ENCODE measurements at regions not wholly inside any gene's neighbourhood (a gene's known extent, or its start where the extent isn't known, plus 50 kb on each side); places are given as distances from the start of the nearest gene placed in this dataset.

DNA sequence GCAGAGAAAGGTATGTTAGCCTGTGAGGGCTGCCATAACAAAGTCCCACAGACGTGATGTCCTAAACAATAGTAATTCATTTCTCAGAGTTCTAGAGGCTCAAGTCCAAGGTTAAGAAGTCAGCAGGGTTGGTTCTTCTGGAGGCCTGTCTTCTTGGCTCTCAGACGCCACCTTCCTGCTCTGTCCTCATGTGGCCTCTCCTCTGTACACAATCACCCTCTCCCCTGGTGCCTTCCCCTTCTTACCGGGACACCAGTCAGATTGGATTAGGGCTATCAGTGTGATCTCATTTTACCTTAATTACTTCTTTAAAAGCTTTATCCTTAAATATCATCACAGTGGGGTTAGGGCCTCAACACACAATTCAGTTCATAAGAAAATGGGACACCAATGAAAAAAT is 860.5 kb downstream of the RNF144A start:
- DNase-seq, result no peak

DNA sequence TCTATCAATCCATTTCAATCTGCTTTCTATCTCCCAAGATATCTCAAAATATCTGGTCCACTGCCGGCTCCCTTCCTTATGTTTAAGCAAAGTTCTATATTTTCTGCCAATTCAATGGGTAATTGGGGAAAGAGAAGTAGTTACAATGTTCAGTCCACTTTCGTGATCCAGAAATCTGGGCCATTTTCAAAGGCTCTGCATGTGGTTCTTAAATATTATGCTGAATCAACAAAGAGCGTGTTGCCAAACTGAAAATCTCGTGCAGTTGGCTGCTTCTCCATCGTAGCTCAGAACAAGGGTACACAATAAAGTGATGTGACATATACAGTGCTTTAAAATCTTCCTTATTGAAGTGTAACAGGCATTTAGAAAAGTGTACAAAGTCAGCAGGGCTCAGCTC is 863.1 kb downstream of the RNF144A start:
- no peak for DNase-seq

DNA sequence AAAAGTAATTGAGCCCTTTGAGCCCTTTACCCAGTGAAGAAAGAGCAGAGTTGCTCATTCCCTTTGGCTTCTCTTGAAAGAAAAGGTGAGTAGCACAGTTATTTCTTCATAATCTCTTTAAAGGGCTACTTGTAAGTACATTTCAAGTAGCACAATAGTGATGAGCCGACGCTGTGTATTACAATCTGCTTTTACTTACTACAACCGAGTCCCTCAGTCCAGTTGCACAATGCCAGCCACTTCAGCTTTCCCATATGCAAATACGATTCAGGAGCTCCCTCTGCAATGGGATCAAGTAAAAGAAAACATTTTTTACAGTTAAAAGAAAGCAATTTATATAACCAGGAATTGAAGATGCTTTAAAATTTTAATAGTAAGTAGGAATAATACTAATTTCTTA is 868.5 kb downstream of the RNF144A start:
- no peak for DNase-seq

DNA sequence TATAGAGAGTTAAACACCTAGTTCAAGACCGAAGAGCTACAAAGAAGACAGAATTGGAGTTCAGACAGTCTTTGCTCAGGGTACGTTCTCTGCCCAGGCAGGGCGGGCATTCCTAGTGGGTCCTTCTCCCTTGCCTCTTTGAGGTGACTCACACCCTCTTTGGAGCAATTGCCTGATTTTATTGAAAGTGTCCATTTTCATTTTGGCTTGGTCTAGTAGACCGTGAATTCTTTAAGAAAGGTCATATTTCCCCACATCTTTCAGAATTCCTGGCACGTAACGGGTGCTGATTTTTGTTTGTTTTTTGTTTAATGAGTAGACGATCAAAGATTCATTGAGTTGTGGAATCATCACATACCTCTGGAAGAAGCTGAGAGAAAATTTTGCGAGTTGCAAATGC is 871.5 kb downstream of the RNF144A start:
- DNase-seq, result peak; percentile 87

DNA sequence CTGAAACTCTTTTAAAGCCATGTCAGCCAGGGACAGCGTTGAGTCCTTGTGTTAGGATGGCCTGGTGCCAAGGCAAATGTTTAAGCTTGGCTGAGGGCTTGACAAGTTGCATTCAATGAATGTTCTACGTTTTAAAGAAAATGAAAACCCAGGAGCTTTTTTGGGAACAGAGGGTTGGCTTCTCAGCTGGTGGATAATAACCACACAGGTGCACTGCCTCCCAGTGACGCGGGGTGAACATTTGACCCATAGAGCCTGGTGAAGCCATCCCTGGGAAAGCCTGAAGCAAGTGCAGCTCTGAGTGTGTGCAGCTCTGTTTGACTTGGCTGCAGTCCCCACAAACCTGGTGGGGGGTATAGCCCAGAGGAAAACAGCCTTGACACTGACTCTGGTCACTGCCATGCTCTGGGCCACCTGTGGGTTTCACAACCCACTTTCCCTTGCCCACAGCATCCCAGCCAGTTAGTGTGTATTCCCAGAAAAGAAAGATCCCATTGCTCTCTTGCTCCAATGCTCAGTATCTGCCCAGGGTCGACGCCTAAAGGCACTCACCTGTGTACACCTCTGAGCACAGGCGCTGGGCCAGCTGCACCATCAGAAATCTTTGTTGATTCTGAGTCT is 874.9 kb downstream of the RNF144A start:
- DNase-seq, result no peak

DNA sequence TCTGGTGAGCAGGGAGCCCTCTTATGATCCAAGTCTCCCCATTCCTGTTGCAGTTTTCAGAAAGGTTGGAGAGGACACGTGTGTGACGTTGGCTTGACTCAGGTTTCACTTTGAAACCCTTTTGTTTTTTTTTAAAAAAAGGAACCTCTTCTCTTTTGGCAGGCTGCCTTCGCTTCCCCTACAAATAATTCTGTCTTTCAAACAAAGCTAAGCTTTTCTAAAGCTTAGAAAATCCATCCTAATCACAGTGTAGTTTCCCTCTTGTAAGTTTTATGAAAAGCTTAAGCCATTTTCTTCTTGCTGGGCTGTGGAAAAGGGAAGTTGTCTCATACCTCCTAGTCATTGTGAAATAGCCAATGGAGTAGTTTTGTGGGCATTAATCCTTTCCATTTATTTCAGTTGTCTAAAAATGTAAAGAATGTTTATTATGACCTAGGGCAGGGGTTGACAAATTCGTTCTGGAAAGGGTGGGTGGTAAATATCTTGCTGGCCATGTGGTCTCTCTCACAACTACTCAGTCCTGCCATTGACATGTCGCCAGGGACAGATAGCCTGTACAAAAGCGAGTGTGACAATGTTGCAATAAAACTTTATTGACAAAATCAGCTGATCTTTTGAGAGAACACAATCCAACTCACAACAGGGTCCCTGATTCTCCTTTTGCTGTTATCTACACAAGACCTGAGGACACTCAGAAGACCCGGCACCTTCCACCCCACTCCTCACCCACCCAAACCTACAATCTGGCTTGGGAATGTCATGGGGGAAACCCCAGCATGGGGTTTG is 878.8 kb downstream of the RNF144A start:
- no peak for DNase-seq

DNA sequence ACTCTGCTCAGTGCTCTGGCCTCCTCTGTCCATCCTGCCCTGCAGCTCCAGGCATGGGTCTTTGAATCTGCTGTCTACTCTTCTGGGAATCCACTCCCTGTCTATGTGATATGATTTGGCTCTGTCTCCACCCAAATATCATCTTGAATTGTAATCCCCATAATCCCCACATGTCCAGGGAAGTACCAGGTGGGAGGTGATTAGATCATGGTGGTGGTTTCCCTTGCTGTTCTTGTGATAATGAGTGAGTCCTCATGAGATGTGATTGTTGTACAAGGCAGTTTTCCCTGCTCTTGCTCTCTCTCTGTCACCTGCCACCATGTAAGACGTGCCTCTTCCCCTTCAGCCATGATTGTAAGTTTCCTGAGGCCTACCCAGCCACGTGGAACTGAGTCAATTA is 881.8 kb upstream of the ID2 start:
- no peak for DNase-seq

DNA sequence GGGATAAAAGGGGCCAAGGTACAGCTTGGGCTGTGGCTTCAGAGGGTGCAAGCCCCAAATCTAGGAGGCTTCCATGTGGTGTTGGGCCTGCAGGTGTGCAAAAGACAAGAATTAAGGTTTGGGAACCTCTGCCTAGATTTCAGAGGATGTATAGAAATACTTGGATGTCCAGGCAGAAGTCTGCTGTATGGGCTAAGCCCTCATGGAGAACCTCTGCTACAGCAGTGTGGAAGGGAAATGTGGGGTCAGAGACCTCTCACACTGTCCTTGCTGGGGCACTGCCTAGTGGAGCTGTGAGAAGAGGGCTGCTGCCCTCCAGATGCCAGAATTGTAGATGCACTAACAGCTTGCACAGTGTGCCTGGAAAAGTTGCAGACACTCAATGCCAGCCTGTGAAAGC is 880.6 kb upstream of the ID2 start:
- DNase-seq, result no peak

DNA sequence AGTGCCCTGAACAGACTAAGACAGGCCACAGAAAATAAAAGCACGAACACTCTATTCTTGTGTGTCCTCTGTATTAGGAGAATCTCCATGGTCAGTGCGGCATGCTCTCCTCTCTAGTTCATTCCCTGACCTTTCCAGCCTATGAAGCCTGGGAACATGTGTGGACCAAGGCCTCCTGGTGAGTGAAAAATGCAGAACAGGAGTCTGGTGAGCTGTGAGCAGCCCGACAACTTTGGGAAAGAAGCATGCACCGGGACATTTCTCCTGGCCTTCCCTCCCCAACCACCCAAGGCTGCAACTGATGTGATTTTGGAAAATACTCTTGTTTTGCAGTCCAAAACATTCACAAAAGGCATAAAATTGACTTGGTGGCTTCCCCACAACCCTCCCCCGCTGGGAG is 878.3 kb upstream of the ID2 start:
- no peak for DNase-seq

DNA sequence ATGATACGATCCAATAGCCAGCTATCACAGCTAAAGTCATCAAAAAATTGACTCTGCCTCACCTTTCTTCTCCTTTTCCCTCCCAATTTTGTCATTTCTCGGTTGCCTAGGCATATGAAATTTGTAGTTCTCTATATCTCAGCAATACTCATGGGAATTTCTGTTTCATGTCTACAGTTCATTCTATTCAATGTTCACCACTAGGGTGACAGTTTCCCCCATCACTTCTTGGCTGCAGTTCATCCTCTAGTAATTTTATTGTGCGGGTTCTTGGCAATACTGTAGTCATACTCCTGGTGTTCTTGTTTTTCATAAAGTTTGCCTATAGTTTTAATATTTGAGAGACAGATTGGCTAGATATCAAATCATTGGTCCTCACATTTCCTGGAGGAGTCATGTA is 872.2 kb upstream of the ID2 start:
- DNase-seq, result no peak

DNA sequence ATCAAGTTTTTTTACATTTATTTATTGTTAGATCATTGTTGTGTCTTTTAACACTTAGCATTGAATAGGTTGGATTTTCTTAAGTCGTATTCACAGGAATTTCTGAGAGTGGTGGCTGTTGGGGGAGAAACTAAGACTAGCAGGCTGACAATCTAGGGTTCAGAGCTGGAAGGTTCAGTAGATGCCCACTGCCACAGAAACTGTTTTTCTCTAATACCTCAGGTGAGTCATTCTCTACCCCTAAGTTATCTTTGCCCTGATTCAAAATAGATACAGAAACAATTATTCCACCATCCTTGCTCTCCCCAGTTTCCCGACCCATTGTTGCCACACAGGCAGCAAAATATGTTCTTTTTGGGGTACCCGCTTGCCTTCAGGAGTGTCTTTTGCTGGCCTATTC is 870.8 kb upstream of the ID2 start:
- no peak for DNase-seq

DNA sequence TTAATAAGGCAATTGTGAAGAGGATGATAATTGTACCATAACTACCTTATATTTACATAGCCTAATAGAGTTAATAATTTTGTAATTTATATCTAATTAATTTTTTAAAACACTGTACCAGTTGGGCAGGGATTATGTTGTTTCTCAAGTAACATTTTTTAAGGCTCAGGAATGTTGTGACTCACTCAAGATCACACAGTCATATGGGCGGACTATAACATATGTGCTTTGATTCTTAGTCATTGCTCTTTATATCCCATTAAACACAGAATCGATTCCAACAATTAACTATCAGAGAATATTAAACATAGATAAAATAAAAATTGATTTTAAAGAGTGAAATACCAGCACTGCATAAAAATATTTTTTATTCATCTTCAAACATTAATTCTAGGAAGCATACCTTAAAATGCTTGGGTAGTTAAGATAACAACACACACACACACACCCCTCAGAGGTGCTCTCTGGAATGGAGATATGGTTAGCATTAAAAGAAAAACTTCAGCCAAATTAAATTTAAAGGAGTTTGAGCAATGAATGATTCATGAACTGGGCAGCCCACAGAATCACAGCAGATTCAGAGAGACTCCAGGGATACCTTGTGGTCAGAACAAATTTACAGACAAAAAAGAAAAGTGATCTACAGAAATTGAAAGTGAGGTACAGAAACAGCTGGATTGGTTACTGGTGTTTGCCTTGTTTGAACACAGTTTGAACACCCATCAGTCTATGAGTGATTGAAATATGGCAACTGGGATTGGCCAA is 869.4 kb upstream of the ID2 start:
- peak; percentile 64 for DNase-seq

DNA sequence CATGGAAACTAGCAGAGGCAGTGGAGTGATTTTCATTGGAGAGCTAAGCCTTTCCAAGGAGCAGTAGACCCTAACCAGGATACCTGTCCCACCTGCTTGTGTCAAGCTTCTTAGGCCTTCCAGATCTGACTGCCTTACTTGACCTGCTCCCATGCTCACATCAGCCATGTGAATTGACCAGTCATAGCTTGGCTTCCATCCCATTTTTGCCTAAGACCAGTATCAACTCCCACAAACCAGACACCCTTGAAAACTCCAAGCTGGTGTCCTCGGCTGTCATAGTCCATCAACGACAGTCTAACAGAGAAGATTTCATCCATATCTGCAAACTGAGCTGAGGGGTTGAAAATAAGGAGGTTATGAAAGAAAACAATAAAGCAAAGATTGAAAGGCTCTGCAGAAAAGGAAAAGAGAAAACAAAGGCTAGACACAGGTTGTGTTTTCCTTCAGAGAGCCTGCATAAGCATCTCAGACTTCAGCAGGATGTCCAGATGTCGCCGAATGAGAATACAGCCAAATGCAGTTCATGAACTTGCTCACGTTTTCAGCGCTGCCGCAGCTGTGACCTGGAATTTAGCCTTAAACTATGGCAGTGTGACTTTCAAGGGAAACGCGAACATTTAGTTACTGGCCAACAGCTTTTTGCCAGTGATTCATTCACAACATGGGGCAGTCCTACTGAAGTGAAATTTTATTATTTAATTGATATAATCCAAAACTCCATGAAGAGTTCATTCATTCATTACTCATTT is 868.1 kb upstream of the ID2 start:
- DNase-seq, result no peak

DNA sequence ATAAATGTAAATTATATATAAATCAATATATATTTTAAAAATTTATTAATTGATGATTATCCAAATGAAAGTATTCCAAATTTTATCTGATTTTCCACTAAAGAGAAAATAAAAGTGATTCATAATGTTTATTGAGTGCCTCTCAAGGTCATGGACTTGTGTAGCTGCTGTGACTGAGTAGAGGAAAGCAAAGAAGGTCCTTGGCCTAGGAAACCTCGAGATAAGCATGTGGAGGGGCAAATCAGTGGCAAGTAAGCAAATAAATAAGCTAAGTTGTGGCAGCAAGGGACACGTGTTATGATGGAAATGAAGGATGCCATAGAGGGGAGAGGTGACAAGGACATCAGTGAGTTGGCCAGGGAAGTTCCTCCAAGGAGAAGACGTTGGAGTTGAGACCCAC is 866.1 kb upstream of the ID2 start:
- no peak for DNase-seq

DNA sequence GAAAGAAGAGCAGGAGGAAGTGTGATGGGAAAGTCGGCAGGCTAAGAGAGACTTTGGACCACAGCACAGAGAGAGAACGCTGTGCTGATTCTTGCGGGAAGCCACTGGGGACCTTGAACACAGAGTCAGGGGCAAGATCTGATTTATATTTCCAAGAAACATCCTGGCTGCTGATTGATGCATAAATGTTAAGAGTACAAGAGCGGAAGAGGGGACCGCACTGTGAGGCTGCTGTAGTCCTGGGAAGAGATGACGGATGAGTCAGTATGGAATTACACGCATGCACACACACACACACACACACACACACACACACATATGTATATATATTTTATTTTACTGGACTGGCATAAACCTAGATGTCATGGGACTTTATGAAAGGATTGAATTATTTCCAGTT is 865.6 kb upstream of the ID2 start:
- no peak for DNase-seq

DNA sequence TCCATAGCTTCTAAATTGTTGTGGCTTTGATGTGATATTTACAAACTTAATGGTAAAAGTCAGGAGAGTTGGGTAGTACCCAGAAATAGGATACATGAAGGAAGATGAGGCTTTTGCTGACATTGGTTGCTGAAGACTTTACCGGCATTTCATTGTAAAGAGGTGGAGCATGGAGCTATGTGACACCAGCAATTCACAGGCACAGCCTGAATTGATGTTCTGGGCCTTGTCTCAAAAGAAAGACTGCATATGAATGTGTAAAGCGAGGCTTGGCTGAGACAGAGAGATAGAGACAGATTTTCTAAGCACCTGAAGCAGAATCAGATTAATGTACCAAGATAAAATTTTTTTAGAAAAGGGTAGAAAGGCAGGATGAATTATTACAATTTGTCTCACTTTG is 864.9 kb upstream of the ID2 start:
- no peak for DNase-seq

DNA sequence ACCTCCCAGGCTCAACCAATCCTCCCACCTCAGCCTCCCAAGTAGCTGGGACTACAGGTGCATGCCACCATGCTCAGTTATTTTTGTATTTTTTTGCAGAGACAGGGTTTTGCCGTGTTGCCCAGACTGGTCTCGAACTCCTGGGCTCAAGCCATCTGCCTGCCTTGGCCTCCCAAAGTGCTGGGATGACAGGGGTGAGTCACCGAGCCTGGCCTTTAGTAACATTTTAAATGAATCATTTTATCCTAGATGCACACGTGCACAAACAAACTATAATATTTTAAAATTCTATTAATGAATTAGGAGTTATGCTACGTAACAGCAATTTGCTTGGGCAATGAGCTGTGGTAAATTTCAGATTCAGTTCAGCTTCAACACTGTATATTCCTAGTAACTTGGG is 862.5 kb upstream of the ID2 start:
- DNase-seq, result no peak

DNA sequence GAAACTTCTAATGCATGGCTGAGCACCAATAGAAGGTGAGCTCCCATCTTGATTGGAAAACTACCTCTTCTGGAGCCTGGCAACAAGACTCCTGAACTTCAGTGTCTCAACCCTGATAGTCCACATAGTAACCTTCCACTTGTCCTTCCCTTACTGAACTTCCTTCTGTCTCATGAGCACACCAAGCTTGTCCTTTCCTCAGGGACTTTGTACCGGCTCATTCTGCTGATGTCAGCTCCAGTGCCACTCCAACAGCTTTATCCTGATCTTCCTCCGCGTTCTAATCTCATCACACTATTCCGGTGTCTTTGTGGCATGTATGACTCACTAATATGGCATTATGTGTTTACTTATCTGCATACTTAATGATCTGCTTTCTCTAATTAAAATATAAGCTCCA is 862.0 kb upstream of the ID2 start:
- DNase-seq, result peak; percentile 56

DNA sequence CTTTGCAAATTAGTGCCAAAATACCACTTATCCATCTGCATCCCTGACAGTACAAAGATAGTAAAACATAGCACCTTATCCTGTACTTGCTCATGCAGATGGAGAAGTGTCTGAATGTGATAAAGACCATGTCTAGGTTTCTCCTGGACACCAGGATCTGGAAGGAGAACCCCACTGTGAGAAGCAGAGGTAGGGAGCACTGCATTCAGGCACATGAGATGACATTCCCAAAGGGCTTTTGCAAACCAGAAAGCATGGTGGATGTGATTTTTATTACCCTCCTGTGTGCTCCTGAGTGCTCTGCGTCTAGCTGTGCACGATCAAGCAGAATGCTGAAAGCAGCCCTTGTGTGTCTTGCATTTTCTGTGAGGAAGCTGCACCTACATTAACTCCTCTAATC is 857.6 kb upstream of the ID2 start:
- DNase-seq, result no peak

DNA sequence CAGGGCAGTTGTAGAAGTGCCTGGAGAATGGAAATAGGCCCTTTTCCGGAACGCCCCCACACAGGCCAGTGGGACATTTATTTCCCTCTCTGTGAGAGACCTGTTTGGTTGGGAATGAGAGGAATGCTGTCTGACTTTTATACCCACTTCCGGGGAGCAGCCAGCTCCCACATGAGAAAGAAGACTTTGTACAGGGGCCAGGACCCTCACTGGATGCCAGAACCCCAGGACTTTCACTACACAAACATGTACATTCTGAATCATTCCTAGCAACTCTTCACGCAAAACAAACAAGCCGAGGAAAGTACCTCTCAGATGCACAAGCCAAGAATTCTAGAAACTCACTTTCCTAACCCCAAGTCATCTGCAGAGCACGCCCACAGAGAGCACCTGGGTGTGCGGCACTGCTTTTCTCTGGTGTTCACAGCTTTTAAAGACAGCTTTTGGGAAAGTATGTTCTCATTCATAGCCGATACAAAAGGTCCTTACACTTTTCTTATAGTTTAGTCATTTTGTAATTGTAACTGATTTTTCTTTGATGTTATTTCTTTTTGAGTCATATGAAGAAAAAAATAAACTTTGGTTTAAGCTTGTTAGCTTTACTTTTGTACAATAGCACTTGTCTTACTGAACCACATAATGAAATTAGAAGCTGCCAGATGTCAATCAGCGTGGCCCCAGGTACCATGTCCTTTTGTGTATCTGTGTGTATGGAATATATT is 856.1 kb upstream of the ID2 start:
- peak; percentile 99 for DNase-seq

DNA sequence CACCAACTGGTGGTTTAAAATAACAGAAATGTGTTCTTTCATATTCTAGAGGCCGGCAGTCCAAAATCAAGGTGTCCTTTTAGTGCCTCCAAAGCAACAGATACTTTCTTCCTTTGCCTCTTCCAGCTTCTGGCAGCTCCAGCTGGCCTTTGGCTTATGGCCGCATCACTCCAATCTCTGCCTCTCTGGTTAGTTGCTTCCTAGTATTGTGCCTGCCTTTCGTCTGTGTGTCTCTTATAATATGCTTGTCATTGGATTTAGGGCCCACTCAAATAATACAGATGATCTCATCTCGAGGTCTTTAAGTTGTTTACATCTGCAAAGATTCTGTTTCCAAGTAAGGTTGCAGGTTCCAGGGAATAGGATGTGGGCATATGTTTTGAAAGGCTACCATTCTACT is 855.2 kb upstream of the ID2 start:
- DNase-seq, result no peak

DNA sequence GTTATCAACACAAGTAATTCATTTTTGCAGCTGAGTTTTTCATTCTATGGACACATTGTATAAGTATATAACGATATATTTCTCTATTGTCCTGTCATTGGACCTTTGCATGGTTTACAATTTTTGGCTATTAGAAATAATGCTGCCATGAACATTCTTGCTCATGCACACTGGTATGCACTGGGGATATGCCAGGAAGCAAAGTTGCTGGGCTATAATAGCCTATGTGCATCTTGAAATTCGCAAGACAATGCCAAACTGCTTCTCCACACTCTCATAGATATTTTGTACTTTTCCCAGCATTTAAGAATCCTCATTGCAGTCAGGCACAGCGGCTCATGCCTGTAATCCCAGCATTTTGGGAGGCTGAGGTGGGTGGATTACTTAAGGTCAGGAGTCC is 852.6 kb upstream of the ID2 start:
- DNase-seq, result no peak

DNA sequence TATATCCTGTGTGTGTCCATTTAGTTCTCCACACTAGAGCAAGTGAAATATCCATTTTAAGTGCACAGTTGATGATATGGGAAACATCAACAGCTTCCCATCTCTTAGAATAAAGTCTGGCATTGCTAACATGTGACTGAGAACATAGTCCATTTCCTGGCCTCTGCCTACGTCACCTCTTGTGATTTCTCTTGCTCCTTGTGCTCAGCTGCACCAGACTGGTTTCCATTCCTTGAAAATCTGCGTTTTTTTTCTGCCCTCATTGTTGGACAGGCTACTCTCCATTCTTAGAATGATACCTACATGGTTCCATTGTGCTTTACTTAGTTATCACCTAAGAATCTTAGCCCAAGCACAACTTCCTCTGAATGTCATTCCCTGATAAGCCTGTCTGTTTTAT is 851.2 kb upstream of the ID2 start:
- DNase-seq, result no peak

Data from kidney glomerular epithelial cell (primary cell).